Left ventricle myocardium inferior (tissue), 1 donor: ENCODE measurements at regions not wholly inside any gene's neighbourhood (a gene's known extent, or its start where the extent isn't known, plus 50 kb on each side); places are given as distances from the start of the nearest gene placed in this dataset.
A peak's percentile ranks its signal among the peaks of the same experiment; 100 is the strongest.
"Not testable (repeated sequence)": the region's sequence is repeated elsewhere in the genome, so short reads cannot be mapped to it uniquely, and the experiment has no call there.

ENCODE experiments used
- DNase-seq: peaks from one replicate; pipeline ENCODE4 v3.0.0-alpha.2; 2020
- H3K27ac ChIP-seq: fragments of 200-600 bp; replicated peaks from 2 replicates; pipeline ENCODE4 v1.8.0; 2021
- H3K27me3 ChIP-seq: fragments of 200-600 bp; 2 replicates; pipeline ENCODE4 v1.8.0; 2021; ENCODE audit warnings: low read depth
- H3K36me3 ChIP-seq: fragments of 200-600 bp; 2 replicates; pipeline ENCODE4 v1.8.0; 2021
- H3K4me1 ChIP-seq: fragments of 200-600 bp; 2 replicates; pipeline ENCODE4 v1.8.0; 2021
- H3K4me3 ChIP-seq: fragments of 200-600 bp; 2 replicates; pipeline ENCODE4 v1.8.0; 2021; ENCODE audit warnings: mild to moderate bottlenecking, moderate library complexity
- H3K9me3 ChIP-seq: fragments of 200-600 bp; replicated peaks from 2 replicates; pipeline ENCODE4 v1.8.0; 2021
- CTCF ChIP-seq: fragments of 200-600 bp; IDR thresholded peaks from 2 replicates; pipeline ENCODE4 v1.8.0; 2021; ENCODE audit warnings: antibody characterized with exemption, mild to moderate bottlenecking, borderline replicate concordance
- intact Hi-C: fragments of 100-400 bp; cut with micrococcal nuclease; formaldehyde crosslinking; loops from one replicate; pipeline ENCODE4 v1.11.0; 2022
- donor health status: DM: no; HTN: yes; CAD: no; lungs with severe emphysema.

GRCh38 chrX:109902665-109903064 is 100.2 kb upstream of the TMEM164 start:
- Histone ChIP-seq H3K9me3 (no peaks in the 10 kb centered on the region), H3K4me3 (no peak overlapping the region), H3K36me3 (no peaks in the 10 kb centered on the region), H3K27me3 (no peaks in the 10 kb centered on the region), H3K27ac (no peak overlapping the region), H3K4me1 (no peaks in the 10 kb centered on the region)
- intact Hi-C loops, result no loop called here
- TF ChIP-seq CTCF, result no peak
- no peak for DNase-seq

GRCh38 chrX:109911046-109911445 is 91.9 kb upstream of the TMEM164 start:
- no peak overlapping the region for H3K27ac ChIP-seq
- no peaks in the 10 kb centered on the region for H3K4me1 ChIP-seq
- TF ChIP-seq CTCF, result peak; percentile 59
- H3K4me3 ChIP-seq, result no peak overlapping the region
- no peaks in the 10 kb centered on the region for H3K27me3 ChIP-seq
- intact Hi-C loops, result loop anchor here (5.0 kb wide), 1 partner anchor 236 kb away; no protein-coding TSS in a partner anchor
- no peak for DNase-seq
- H3K36me3 ChIP-seq, result no peaks in the 10 kb centered on the region
- H3K9me3 ChIP-seq, result no peaks in the 10 kb centered on the region

- not testable (repeated sequence) for H3K4me3 ChIP-seq, H3K27ac ChIP-seq, H3K36me3 ChIP-seq, DNase-seq, H3K9me3 ChIP-seq, H3K4me1 ChIP-seq, H3K27me3 ChIP-seq
- intact Hi-C loops, result loop anchor here (5.0 kb wide), 1 partner anchor 234 kb away; no protein-coding TSS in a partner anchor
These were observed 89.9 kb upstream of the TMEM164 start for GRCh38 chrX:109912993-109913392.

GRCh38 chrX:109914114-109914849 is 88.6 kb upstream of the TMEM164 start:
- no peaks in the 10 kb centered on the region for H3K9me3 ChIP-seq
- no peaks in the 10 kb centered on the region for H3K27me3 ChIP-seq
- no peak overlapping the region for H3K27ac ChIP-seq
- H3K4me3 ChIP-seq, result no peak overlapping the region
- H3K4me1 ChIP-seq, result no peaks in the 10 kb centered on the region
- no peak for TF ChIP-seq CTCF
- no peak for DNase-seq
- intact Hi-C loops, result loop anchor here (5.0 kb wide), 1 partner anchor 233 kb away; no protein-coding TSS in a partner anchor
- no peaks in the 10 kb centered on the region for H3K36me3 ChIP-seq

- H3K4me3 ChIP-seq, result no peak overlapping the region
- no peaks in the 10 kb centered on the region for H3K27me3 ChIP-seq
- no peaks in the 10 kb centered on the region for H3K36me3 ChIP-seq
- H3K4me1 ChIP-seq, result no peaks in the 10 kb centered on the region
- TF ChIP-seq CTCF, result no peak
- DNase-seq, result no peak
- no peaks in the 10 kb centered on the region for H3K9me3 ChIP-seq
- H3K27ac ChIP-seq, result no peak overlapping the region
- intact Hi-C loops, result no loop called here
These were observed 84.2 kb upstream of the TMEM164 start for GRCh38 chrX:109918753-109919152.

- no peak overlapping the region for H3K4me3 ChIP-seq
- H3K27ac ChIP-seq, result no peak overlapping the region
- no peak for TF ChIP-seq CTCF
- no peaks in the 10 kb centered on the region for H3K27me3 ChIP-seq
- H3K36me3 ChIP-seq, result no peaks in the 10 kb centered on the region
- intact Hi-C loops, result no loop called here
- H3K4me1 ChIP-seq, result no peaks in the 10 kb centered on the region
- no peak for DNase-seq
- H3K9me3 ChIP-seq, result no peaks in the 10 kb centered on the region
These were observed 82.6 kb upstream of the TMEM164 start for GRCh38 chrX:109920325-109920724.
